ENCODE measurements at regions not wholly inside any gene's neighbourhood (a gene's known extent, or its start where the extent isn't known, plus 50 kb on each side); places are given as distances from the start of the nearest gene placed in this dataset.

GRCh38 chr4:63379750-63380522 lies 1029.3 kb downstream of the TECRL start:
- Histone ChIP-seq H4K91ac (ENCODE audit: insufficient read length, low read depth, low read length) (no peak overlapping the region), H2BK5ac (ENCODE audit: insufficient read length, low read length) (no peak overlapping the region), H2AK5ac (ENCODE audit: insufficient read length, low read length) (no peak overlapping the region), H4K8ac (replicated peaks; ENCODE audit: insufficient read length, low read depth, low read length) (no peak overlapping the region), H2AFZ (ENCODE audit: low read length) (no peak overlapping the region), H4K20me1 (ENCODE audit: control insufficient read depth, insufficient read depth, insufficient read length) (no peaks in the 10 kb centered on the region), H2BK20ac (ENCODE audit: low read depth, low read length, poor library complexity, severe bottlenecking) (no peak overlapping the region), H3K9me3 (ENCODE audit: control insufficient read depth, low read depth, low read length) (no peaks in the 10 kb centered on the region), H3K23ac (ENCODE audit: insufficient read length, low read depth, low read length) (no peak overlapping the region), H3K27ac (ENCODE audit: insufficient read length, low read depth, low read length) (no peak overlapping the region), H3K4me1 (ENCODE audit: insufficient read depth, low read length) (no peaks in the 10 kb centered on the region), H2BK12ac (ENCODE audit: insufficient read length, low read depth, low read length) (no peak overlapping the region), H3K9ac (ENCODE audit: extremely low read depth, insufficient read length, low read length) (no peak overlapping the region), H3K4ac (ENCODE audit: low read depth, low read length) (no peak overlapping the region), H3K56ac (ENCODE audit: insufficient read length, low read depth, low read length) (no peak overlapping the region), H3K4me2 (ENCODE audit: insufficient read depth, insufficient read length, low read length) (no peak overlapping the region), H3K23me2 (ENCODE audit: insufficient read length, low read depth, low read length, poor library complexity, severe bottlenecking) (no peaks in the 10 kb centered on the region), H3K27me3 (ENCODE audit: insufficient read depth, low read length) (no peaks in the 10 kb centered on the region), H3K14ac (ENCODE audit: insufficient read depth, low read length) (no peak overlapping the region), H2BK120ac (ENCODE audit: low read depth, low read length, poor library complexity, severe bottlenecking) (no peak overlapping the region), H3T11ph (ENCODE audit: low read length) (no peak overlapping the region), H3K79me1 (ENCODE audit: insufficient read depth, low read depth, low read length, poor library complexity, severe bottlenecking) (no peaks in the 10 kb centered on the region), H4K5ac (ENCODE audit: insufficient read length, low read depth, low read length) (no peak overlapping the region), H3K18ac (ENCODE audit: insufficient read length, low read depth, low read length) (no peak overlapping the region), H3K79me2 (ENCODE audit: insufficient read depth, low read length) (no peaks in the 10 kb centered on the region), H2BK15ac (ENCODE audit: low read depth, low read length) (no peak overlapping the region)
- Mint-ChIP-seq H3K4me3 (no peak overlapping the region), H3K9me3 (peaks cover 5 to 8% of the 10 kb centered on the region in 2 experiments; a peak in 3 of 5 replicates), H3K27ac (no peak overlapping the region), H3K36me3 (ENCODE audit: insufficient read depth in 1 of 3, low read depth in 3 of 3) (peaks cover 0 to 3% (median 0%) of the 10 kb centered on the region in 3 experiments; a peak in 2 of 7 replicates), H3K27me3 (ENCODE audit: low read depth) (no peaks in the 10 kb centered on the region), H3K4me1 (no peaks in the 10 kb centered on the region)
- no peak for DNase-seq
- TF ChIP-seq CTCF (conservative IDR thresholded peaks at IDR 0.05) = no peak
- WGBS (ENCODE audit: extremely low coverage, insufficient read length, low lambda C conversion rate) = no CpG with 5 or more reads among the region's 8 CpGs

Measured in H9 (cell line).